Mesothelial cell of epicardium (in vitro differentiated cells): ENCODE measurements at regions not wholly inside any gene's neighbourhood (a gene's known extent, or its start where the extent isn't known, plus 50 kb on each side); places are given as distances from the start of the nearest gene placed in this dataset.

Experiments used
- DNase-seq, 2 experiments: peaks; one replicate each; pipeline ENCODE4 v3.0.0; 2021; ENCODE audit warnings: low spot score in 2 of 2; ENCODE audit not compliant: unreplicated experiment in 2 of 2
- H3K27ac Mint-ChIP-seq: 2 replicates; pipeline ENCODE4 v1.8.0; 2021; ENCODE audit warnings: mixed read lengths
- H3K27me3 Mint-ChIP-seq: 2 replicates; pipeline ENCODE4 v1.8.0; 2021; ENCODE audit warnings: low read depth, mixed read lengths
- H3K36me3 Mint-ChIP-seq: 2 replicates; pipeline ENCODE4 v1.8.0; 2021; ENCODE audit warnings: mixed read lengths
- H3K4me1 Mint-ChIP-seq: 2 replicates; pipeline ENCODE4 v1.8.0; 2021; ENCODE audit warnings: mixed read lengths
- H3K4me3 Mint-ChIP-seq: 2 replicates; pipeline ENCODE4 v1.8.0; 2021; ENCODE audit warnings: mild to moderate bottlenecking, moderate library complexity, mixed read lengths
- H3K9me3 Mint-ChIP-seq: 2 replicates; pipeline ENCODE4 v1.8.0; 2021; ENCODE audit warnings: mixed read lengths
- TF ChIP-seq, protein P1 (sequence below): fragments of 200-600 bp; sonication (generic); IDR thresholded peaks from one replicate; pipeline ENCODE4 v1.5.0; 2021; ENCODE audit warnings: antibody characterized with exemption; ENCODE audit not compliant: unreplicated experiment

DNA sequence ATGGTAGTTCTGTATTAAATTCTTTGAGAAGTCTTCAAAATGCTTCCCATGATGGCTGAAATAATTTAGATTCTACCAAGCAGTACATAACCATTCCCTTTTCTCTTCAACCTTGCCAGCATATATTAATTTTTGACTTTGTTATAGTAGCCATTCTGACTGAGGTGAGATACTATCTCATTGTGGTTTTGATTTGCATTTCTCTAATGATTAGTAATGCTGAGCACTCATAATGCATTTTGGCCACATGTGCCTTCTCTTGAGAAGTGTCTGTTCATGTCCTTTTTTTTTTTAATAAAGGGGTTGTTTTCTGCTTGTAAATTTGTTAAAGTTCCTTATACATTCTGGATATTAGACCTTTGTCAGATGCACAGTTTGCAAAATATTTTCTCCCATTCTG lies 173.9 kb downstream of the CALCRL start:
- H3K4me3 Mint-ChIP-seq = no peak overlapping the region
- H3K27ac Mint-ChIP-seq = no peak overlapping the region
- peaks cover 5% of the 10 kb centered on the region for H3K9me3 Mint-ChIP-seq
- no peak for DNase-seq
- H3K4me1 Mint-ChIP-seq = no peaks in the 10 kb centered on the region
- TF ChIP-seq, protein P1, sequence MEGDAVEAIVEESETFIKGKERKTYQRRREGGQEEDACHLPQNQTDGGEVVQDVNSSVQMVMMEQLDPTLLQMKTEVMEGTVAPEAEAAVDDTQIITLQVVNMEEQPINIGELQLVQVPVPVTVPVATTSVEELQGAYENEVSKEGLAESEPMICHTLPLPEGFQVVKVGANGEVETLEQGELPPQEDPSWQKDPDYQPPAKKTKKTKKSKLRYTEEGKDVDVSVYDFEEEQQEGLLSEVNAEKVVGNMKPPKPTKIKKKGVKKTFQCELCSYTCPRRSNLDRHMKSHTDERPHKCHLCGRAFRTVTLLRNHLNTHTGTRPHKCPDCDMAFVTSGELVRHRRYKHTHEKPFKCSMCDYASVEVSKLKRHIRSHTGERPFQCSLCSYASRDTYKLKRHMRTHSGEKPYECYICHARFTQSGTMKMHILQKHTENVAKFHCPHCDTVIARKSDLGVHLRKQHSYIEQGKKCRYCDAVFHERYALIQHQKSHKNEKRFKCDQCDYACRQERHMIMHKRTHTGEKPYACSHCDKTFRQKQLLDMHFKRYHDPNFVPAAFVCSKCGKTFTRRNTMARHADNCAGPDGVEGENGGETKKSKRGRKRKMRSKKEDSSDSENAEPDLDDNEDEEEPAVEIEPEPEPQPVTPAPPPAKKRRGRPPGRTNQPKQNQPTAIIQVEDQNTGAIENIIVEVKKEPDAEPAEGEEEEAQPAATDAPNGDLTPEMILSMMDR = no peak
- no peaks in the 10 kb centered on the region for H3K36me3 Mint-ChIP-seq
- no peaks in the 10 kb centered on the region for H3K27me3 Mint-ChIP-seq

DNA sequence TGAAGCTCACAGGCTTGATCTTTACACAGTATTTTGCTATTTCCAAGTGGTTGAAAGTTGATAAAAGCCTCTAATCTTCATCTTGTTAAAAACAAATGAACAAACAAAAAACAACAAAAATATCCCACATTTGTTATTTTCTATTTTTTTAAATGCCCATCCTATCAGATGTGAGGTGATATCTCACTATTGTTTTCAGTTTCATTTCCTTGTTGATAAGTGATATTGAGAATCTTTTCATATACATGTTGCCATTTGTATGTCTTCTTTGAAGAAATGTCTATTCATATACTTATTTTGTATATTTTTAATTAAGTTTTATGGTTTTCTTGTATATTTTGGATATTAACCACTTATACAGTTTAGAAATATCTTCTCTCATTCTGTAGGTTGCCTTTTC lies 175.8 kb downstream of the CALCRL start:
- no peaks in the 10 kb centered on the region for H3K4me1 Mint-ChIP-seq
- H3K9me3 Mint-ChIP-seq = no peaks in the 10 kb centered on the region
- TF ChIP-seq, protein P1 = no peak

DNA sequence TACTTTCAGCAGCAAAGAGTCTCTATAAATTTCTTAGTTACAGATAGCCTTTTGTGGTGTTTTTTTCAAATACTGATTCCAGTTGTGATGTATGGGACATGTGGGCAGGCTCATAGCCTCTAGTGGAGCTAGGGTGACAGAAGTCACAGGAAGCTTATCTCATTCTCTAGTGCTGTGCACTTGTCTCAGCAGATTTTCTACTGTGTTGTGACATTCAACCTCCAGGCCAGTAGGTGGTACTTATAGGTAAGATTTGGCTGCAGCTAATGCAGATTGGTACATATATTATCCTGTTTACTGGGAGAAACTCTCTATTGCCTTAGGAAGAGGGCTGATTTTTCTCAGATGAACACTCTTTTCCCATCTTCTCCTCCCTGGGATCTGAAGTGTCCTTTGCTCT lies 176.2 kb downstream of the CALCRL start:
- TF ChIP-seq, protein P1 = no peak
- H3K27me3 Mint-ChIP-seq = no peaks in the 10 kb centered on the region
- DNase-seq = no peak
- H3K4me1 Mint-ChIP-seq = no peaks in the 10 kb centered on the region
- H3K27ac Mint-ChIP-seq = no peak overlapping the region
- no peaks in the 10 kb centered on the region for H3K36me3 Mint-ChIP-seq
- no peaks in the 10 kb centered on the region for H3K9me3 Mint-ChIP-seq
- H3K4me3 Mint-ChIP-seq = no peak overlapping the region

More for the DNA sequence above, 175.8 kb downstream of the CALCRL start:
- Mint-ChIP-seq H3K4me3 (no peak overlapping the region), H3K27ac (no peak overlapping the region), H3K36me3 (no peaks in the 10 kb centered on the region), H3K27me3 (no peaks in the 10 kb centered on the region)
- no peak for DNase-seq

DNA sequence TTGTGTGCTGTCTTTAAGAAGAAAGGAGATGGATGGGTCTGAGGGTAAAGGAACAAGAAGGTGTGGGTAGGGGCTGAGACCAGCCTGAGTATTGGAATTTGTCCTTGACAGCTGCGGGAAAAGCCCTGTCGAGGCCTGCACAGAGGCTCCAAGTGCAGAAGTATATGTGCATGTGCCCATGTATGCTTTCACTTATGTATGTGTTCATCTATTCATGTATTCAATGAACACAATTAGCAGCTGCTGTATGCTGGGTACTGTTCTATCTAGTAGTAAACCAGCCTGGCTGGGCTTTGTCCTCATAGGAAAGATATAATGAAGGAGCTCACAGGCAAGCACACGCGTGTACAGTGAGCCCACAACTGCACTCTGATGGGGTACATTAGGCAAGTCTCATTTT lies 181.4 kb downstream of the CALCRL start:
- H3K27ac Mint-ChIP-seq = no peak overlapping the region
- no peaks in the 10 kb centered on the region for H3K9me3 Mint-ChIP-seq
- no peak for DNase-seq
- H3K36me3 Mint-ChIP-seq = no peaks in the 10 kb centered on the region
- TF ChIP-seq, protein P1 = no peak
- peaks cover 12% of the 10 kb centered on the region for H3K4me1 Mint-ChIP-seq
- H3K4me3 Mint-ChIP-seq = no peak overlapping the region
- no peaks in the 10 kb centered on the region for H3K27me3 Mint-ChIP-seq

DNA sequence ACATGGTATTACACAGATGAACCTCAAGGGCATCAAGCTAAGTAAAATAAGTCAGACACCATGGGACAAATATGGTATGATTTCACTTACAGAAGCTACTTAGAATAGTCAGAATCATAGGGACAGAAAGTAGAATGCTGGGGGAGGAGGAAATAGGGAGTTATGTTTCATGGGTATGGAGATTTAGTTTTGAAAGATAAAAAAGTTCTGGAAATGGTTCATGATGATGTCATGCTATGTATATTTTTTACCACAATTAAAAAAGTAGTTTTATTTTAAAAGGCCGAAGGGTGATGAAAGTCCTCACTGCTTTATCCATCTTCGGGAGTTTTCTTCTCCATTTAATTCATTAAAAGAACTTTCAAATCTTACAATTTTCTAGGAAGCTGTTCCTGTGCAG lies 181.9 kb downstream of the CALCRL start:
- Mint-ChIP-seq H3K4me3 (no peak overlapping the region), H3K27ac (no peak overlapping the region), H3K36me3 (no peaks in the 10 kb centered on the region), H3K27me3 (no peaks in the 10 kb centered on the region), H3K9me3 (no peaks in the 10 kb centered on the region), H3K4me1 (peaks cover 12% of the 10 kb centered on the region)
- DNase-seq = no peak
- TF ChIP-seq, protein P1 = no peak

DNA sequence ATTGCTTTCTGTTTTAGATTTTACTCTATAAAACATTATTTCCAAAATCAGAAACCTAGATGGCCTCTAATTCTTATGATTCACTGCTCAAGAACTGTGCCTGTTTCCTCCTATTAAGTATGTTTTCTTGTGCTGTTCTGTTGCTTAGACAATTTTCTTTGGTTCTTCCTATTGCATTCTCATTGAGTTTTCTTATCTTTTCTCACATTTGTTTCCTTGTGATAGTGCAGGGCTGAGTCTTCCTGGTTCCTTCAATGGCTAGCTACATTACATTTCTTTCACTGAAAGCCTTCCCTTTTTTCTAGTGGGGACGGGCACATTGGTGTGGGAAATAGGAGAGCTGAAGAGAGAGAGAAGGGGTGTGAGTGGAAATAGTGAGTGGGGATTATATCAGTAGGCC lies 183.4 kb downstream of the CALCRL start:
- no peak overlapping the region for H3K4me3 Mint-ChIP-seq
- peaks cover 12% of the 10 kb centered on the region for H3K4me1 Mint-ChIP-seq
- DNase-seq = no peak
- H3K27ac Mint-ChIP-seq = no peak overlapping the region
- TF ChIP-seq, protein P1 = no peak
- H3K36me3 Mint-ChIP-seq = no peaks in the 10 kb centered on the region
- H3K9me3 Mint-ChIP-seq = no peaks in the 10 kb centered on the region
- peaks cover 2% of the 10 kb centered on the region for H3K27me3 Mint-ChIP-seq
